Progenitor cell of endocrine pancreas (in vitro differentiated cells): ENCODE measurements at regions not wholly inside any gene's neighbourhood (a gene's known extent, or its start where the extent isn't known, plus 50 kb on each side); places are given as distances from the start of the nearest gene placed in this dataset.

Experiments
- DNase-seq: peaks from one replicate; pipeline ENCODE4 v3.0.0; 2021; ENCODE audit warnings: low spot score; ENCODE audit not compliant: unreplicated experiment
- H3K27ac Mint-ChIP-seq: 2 replicates; pipeline ENCODE4 v1.8.0; 2021; ENCODE audit warnings: mild to moderate bottlenecking, moderate library complexity, mixed read lengths
- H3K27me3 Mint-ChIP-seq: 2 replicates; pipeline ENCODE4 v1.8.0; 2021; ENCODE audit warnings: mixed read lengths
- H3K36me3 Mint-ChIP-seq: 2 replicates; pipeline ENCODE4 v1.8.0; 2022; ENCODE audit warnings: mixed read lengths; ENCODE audit not compliant: insufficient read depth
- H3K4me1 Mint-ChIP-seq: 2 replicates; pipeline ENCODE4 v1.8.0; 2021; ENCODE audit warnings: low read depth, mixed read lengths
- H3K4me3 Mint-ChIP-seq: 2 replicates; pipeline ENCODE4 v1.8.0; 2021; ENCODE audit warnings: low read depth, mild to moderate bottlenecking, moderate library complexity, mixed read lengths
- H3K9me3 Mint-ChIP-seq: 2 replicates; pipeline ENCODE4 v1.8.0; 2021; ENCODE audit warnings: low read depth, mixed read lengths
- CTCF ChIP-seq: fragments of 200-600 bp; sonication (generic); IDR thresholded peaks from one replicate; pipeline ENCODE4 v1.5.0; 2021; ENCODE audit warnings: antibody characterized with exemption, mild to moderate bottlenecking; ENCODE audit not compliant: unreplicated experiment

DNA sequence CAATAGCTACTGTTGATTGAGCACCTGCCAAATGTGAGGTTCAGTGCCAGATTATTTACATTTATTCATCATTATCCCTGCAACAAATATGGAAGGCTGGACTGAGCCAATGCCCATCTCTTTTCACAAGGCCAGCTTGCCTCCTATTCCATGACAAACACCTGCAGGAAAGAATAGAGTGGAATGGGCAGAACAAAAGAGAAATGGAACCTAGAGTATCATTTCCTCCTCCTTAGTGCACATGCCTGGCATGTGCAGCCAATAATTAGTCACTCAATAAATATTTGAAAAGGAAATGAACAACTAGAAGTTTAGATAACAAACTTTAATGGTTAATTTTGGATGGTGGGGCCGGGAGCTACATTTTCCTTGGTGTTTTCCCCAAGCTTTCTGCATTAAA, 61.4 kb upstream of the MYRIP start:
- H3K4me3 Mint-ChIP-seq, result no peak overlapping the region
- DNase-seq, result no peak
- no peak for TF ChIP-seq CTCF
- no peak overlapping the region for H3K27ac Mint-ChIP-seq
- peaks cover 22% of the 10 kb centered on the region for H3K4me1 Mint-ChIP-seq
- no peaks in the 10 kb centered on the region for H3K36me3 Mint-ChIP-seq
- no peaks in the 10 kb centered on the region for H3K27me3 Mint-ChIP-seq
- peaks cover 3% of the 10 kb centered on the region for H3K9me3 Mint-ChIP-seq

GRCh38 chr3:39748763-39749162, 60.6 kb upstream of the MYRIP start:
- H3K27ac Mint-ChIP-seq, result no peak overlapping the region
- no peak for DNase-seq
- H3K9me3 Mint-ChIP-seq, result peaks cover 3% of the 10 kb centered on the region
- no peaks in the 10 kb centered on the region for H3K36me3 Mint-ChIP-seq
- no peak for TF ChIP-seq CTCF
- H3K27me3 Mint-ChIP-seq, result no peaks in the 10 kb centered on the region
- no peak overlapping the region for H3K4me3 Mint-ChIP-seq
- H3K4me1 Mint-ChIP-seq, result peaks cover 22% of the 10 kb centered on the region

- TF ChIP-seq CTCF, result no peak
- DNase-seq, result no peak
- Mint-ChIP-seq H3K4me3 (no peak overlapping the region), H3K27ac (no peak overlapping the region), H3K27me3 (no peaks in the 10 kb centered on the region), H3K4me1 (peaks cover 25% of the 10 kb centered on the region), H3K9me3 (peaks cover 2% of the 10 kb centered on the region), H3K36me3 (no peaks in the 10 kb centered on the region)
Measured at GRCh38 chr3:39750712-39751111, 58.7 kb upstream of the MYRIP start.

- Mint-ChIP-seq H3K9me3 (no peaks in the 10 kb centered on the region), H3K27ac (no peak overlapping the region), H3K4me3 (no peak overlapping the region), H3K27me3 (no peaks in the 10 kb centered on the region), H3K36me3 (no peaks in the 10 kb centered on the region), H3K4me1 (peaks cover 25% of the 10 kb centered on the region)
- no peak for TF ChIP-seq CTCF
- no peak for DNase-seq
Measured at GRCh38 chr3:39751286-39751685, 58.1 kb upstream of the MYRIP start.

GRCh38 chr3:39752019-39752637, 57.3 kb upstream of the MYRIP start:
- no peak for TF ChIP-seq CTCF
- Mint-ChIP-seq H3K4me1 (peaks cover 25% of the 10 kb centered on the region), H3K27ac (no peak overlapping the region), H3K4me3 (no peak overlapping the region), H3K36me3 (no peaks in the 10 kb centered on the region), H3K27me3 (no peaks in the 10 kb centered on the region), H3K9me3 (peaks cover 3% of the 10 kb centered on the region)
- no peak for DNase-seq
